ENCODE measurements at regions not wholly inside any gene's neighbourhood (a gene's known extent, or its start where the extent isn't known, plus 50 kb on each side); places are given as distances from the start of the nearest gene placed in this dataset.

DNA sequence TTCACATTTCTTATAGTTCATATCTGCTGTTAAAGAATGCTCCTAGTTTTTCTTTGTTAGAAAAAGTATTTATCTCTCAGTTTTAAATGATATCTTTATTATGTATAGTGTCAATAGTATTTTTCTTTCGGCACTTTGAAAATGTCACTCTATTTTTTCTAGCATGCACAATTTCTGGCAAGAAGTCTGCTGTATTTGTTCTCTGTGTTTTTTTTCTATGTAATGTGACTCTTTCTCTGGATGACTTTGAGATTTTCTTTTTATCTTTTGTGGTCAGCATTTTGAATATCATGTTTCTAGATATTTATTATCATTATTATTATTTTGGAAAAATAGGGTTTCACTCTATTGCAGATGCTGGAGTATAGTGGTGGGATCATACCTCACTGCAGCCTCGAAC is 285.2 kb downstream of the PTGER3 start:
- ChIA-PET POLR2A (no interaction called here), CTCF (no interaction called here)
- no peak for TF ChIP-seq NFRKB (IDR thresholded peaks at IDR 0.05)
- no peak for TF ChIP-seq ARNT (IDR thresholded peaks at IDR 0.05)
- TF ChIP-seq FOXK2 (IDR thresholded peaks at IDR 0.05): no peak
- TF ChIP-seq CTBP1 (IDR thresholded peaks at IDR 0.05; ENCODE audit: borderline replicate concordance): no peak
- TF ChIP-seq SP1 (IDR thresholded peaks at IDR 0.05): no peak
- TF ChIP-seq LEF1 (IDR thresholded peaks at IDR 0.05; ENCODE audit: borderline replicate concordance): no peak
- no peak for TF ChIP-seq ELF4 (IDR thresholded peaks at IDR 0.05)
- TF ChIP-seq L3MBTL2 (conservative IDR thresholded peaks at IDR 0.05): no peak
- no peak for TF ChIP-seq SUZ12 (IDR thresholded peaks at IDR 0.05)
- no peak for TF ChIP-seq TARDBP (IDR thresholded peaks at IDR 0.05)
- TF ChIP-seq HDGF (IDR thresholded peaks at IDR 0.05; ENCODE audit: borderline replicate concordance): no peak
- no peak for TF ChIP-seq FOXA1 (IDR thresholded peaks at IDR 0.05)
- TF ChIP-seq BHLHE40 (IDR thresholded peaks at IDR 0.05; ENCODE audit: borderline replicate concordance): no peak
- DNase-seq (ENCODE audit: extremely low spot score): no peak

DNA sequence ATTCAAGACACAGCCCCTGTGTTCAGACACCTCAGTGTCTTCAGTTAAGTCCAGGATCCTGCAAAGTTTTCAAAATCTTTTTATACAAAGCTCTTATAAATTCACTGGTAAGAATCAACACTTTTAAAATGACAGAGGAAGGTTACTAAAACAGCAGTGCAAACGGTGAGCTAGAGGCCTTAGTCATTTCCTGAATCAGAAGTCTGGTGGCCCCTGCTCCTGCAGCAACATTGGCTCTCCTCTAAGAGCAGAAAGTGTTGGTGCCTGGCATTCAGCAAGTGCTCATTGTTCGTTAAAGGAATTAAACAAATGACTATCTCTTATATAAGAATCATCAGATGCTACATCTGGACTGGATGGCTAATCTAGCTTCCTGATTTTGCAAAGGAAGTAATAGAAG is 282.9 kb downstream of the PTGER3 start:
- TF ChIP-seq ARNT (IDR thresholded peaks at IDR 0.05) (no peak), TARDBP (IDR thresholded peaks at IDR 0.05) (no peak), FOXM1 (IDR thresholded peaks at IDR 0.05; ENCODE audit: borderline replicate concordance) (no peak), BHLHE40 (IDR thresholded peaks at IDR 0.05; ENCODE audit: borderline replicate concordance) (no peak), HDGF (IDR thresholded peaks at IDR 0.05; ENCODE audit: borderline replicate concordance) (no peak), ZNF384 (IDR thresholded peaks at IDR 0.05) (no peak), CTBP1 (IDR thresholded peaks at IDR 0.05; ENCODE audit: borderline replicate concordance) (no peak), LEF1 (IDR thresholded peaks at IDR 0.05; ENCODE audit: borderline replicate concordance) (no peak), SP1 (IDR thresholded peaks at IDR 0.05) (no peak), ELF4 (IDR thresholded peaks at IDR 0.05) (no peak), NFRKB (IDR thresholded peaks at IDR 0.05) (no peak), FOXK2 (IDR thresholded peaks at IDR 0.05) (no peak), SUZ12 (IDR thresholded peaks at IDR 0.05) (no peak)
- TF ChIP-seq, protein P1, sequence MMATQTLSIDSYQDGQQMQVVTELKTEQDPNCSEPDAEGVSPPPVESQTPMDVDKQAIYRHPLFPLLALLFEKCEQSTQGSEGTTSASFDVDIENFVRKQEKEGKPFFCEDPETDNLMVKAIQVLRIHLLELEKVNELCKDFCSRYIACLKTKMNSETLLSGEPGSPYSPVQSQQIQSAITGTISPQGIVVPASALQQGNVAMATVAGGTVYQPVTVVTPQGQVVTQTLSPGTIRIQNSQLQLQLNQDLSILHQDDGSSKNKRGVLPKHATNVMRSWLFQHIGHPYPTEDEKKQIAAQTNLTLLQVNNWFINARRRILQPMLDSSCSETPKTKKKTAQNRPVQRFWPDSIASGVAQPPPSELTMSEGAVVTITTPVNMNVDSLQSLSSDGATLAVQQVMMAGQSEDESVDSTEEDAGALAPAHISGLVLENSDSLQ (IDR thresholded peaks at IDR 0.05): no peak
- ChIA-PET CTCF (interaction anchor here (0.5 kb wide), 1 partner anchor 287 kb away, joined by 6 read pairs; no protein-coding TSS in a partner anchor), POLR2A (no interaction called here)
- DNase-seq (ENCODE audit: extremely low spot score): no peak

DNA sequence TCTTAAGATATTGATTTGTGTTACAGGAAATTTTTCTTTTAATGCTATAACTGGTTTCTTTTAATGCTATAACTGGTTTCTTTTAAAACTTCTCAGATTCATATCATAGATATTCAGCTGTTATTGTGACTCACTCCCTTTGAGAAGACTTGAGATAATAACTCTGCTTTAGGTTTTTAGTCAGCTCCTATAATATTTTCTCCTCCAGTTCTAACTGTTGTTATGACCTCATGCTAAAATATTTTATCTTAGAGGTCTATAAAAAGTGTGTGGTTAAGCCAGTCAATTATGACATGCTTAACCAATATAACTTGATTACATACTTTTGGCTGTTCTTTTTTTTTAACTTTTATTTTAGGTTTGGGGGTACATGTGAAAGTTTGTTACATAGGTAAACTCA is 280.2 kb downstream of the PTGER3 start:
- no peak for TF ChIP-seq L3MBTL2 (conservative IDR thresholded peaks at IDR 0.05)
- no peak for TF ChIP-seq ZNF384 (IDR thresholded peaks at IDR 0.05)
- no peak for TF ChIP-seq BHLHE40 (IDR thresholded peaks at IDR 0.05; ENCODE audit: borderline replicate concordance)
- TF ChIP-seq LEF1 (IDR thresholded peaks at IDR 0.05; ENCODE audit: borderline replicate concordance): no peak
- no peak for TF ChIP-seq HDGF (IDR thresholded peaks at IDR 0.05; ENCODE audit: borderline replicate concordance)
- no peak for TF ChIP-seq FOXM1 (IDR thresholded peaks at IDR 0.05; ENCODE audit: borderline replicate concordance)
- TF ChIP-seq ARNT (IDR thresholded peaks at IDR 0.05): no peak
- no peak for TF ChIP-seq NFRKB (IDR thresholded peaks at IDR 0.05)
- TF ChIP-seq SUZ12 (IDR thresholded peaks at IDR 0.05): no peak
- TF ChIP-seq, protein P1 (IDR thresholded peaks at IDR 0.05): no peak
- TF ChIP-seq TARDBP (IDR thresholded peaks at IDR 0.05): no peak
- POLR2A ChIA-PET: no interaction called here
- CTCF ChIA-PET: no interaction called here
- no peak for DNase-seq (ENCODE audit: extremely low spot score)

DNA sequence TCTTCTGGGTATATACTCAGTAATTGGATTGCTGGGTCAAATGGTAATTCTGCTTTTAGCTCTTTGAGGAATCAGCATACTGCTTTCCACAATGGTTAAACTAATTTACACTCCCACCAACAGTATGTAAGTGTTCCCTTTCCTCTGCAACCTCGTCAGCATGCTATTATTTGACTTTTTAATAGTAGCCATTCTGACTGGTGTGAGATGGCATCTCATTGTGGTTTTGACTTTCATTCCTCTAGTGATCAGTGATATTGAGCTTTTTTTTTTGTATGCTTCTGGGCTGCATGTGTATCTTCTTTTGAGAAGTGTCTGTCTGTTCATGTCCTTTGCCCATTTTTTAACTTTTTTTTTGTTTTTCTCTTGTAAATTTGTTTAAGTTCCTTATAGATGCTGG is 279.4 kb downstream of the PTGER3 start:
- no peak for TF ChIP-seq FOXM1 (IDR thresholded peaks at IDR 0.05; ENCODE audit: borderline replicate concordance)
- TF ChIP-seq BHLHE40 (IDR thresholded peaks at IDR 0.05; ENCODE audit: borderline replicate concordance): no peak
- TF ChIP-seq SUZ12 (IDR thresholded peaks at IDR 0.05): no peak
- no peak for TF ChIP-seq ZNF384 (IDR thresholded peaks at IDR 0.05)
- no peak for TF ChIP-seq LEF1 (IDR thresholded peaks at IDR 0.05; ENCODE audit: borderline replicate concordance)
- TF ChIP-seq NFRKB (IDR thresholded peaks at IDR 0.05): no peak
- TF ChIP-seq, protein P1 (IDR thresholded peaks at IDR 0.05): no peak
- TF ChIP-seq FOXK2 (IDR thresholded peaks at IDR 0.05): no peak
- TF ChIP-seq ARNT (IDR thresholded peaks at IDR 0.05): no peak
- ChIA-PET POLR2A (no interaction called here), CTCF (no interaction called here)
- DNase-seq (ENCODE audit: extremely low spot score): no peak

DNA sequence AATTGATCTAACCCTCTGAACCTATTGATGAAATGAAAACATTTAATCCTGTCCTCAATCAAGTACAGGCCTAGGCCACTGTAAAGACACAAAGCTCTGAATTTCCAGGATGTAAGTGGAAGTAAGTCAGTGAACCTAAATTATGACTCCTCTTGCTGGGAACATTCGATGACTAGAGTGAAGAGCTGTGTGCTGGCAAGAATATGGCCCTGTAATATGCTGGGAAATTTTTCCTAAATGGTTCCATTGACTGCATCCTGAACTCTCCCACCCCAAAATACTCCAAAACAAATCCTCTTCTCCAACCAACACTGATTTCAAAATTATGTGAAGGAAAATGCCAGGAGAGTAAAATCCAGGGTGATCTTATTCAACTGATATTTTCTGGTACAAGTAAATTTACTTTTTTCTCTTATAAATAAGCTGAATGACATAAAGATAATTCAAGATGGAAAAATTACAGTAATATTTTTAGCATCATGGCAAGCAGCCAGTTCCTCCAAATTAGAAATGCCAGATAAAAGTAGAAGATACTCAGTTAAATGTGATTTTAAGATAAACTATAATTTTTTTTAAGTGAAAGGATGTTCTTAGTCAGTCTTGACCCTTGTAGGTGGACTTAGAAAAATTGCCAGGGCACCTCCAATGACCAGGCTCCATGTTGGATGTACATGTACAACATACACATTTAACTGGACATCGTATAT is 269.4 kb downstream of the PTGER3 start:
- TF ChIP-seq FOXM1 (IDR thresholded peaks at IDR 0.05; ENCODE audit: borderline replicate concordance): no peak
- no peak for TF ChIP-seq SP1 (IDR thresholded peaks at IDR 0.05)
- TF ChIP-seq HDGF (IDR thresholded peaks at IDR 0.05; ENCODE audit: borderline replicate concordance): no peak
- TF ChIP-seq LEF1 (IDR thresholded peaks at IDR 0.05; ENCODE audit: borderline replicate concordance): no peak
- TF ChIP-seq NFRKB (IDR thresholded peaks at IDR 0.05): no peak
- no peak for TF ChIP-seq ARNT (IDR thresholded peaks at IDR 0.05)
- no peak for TF ChIP-seq FOXA1 (IDR thresholded peaks at IDR 0.05)
- no peak for TF ChIP-seq FOXK2 (IDR thresholded peaks at IDR 0.05)
- TF ChIP-seq, protein P1 (IDR thresholded peaks at IDR 0.05): no peak
- no peak for TF ChIP-seq ZNF384 (IDR thresholded peaks at IDR 0.05)
- no peak for TF ChIP-seq TARDBP (IDR thresholded peaks at IDR 0.05)
- no peak for TF ChIP-seq BHLHE40 (IDR thresholded peaks at IDR 0.05; ENCODE audit: borderline replicate concordance)
- no peak for TF ChIP-seq L3MBTL2 (conservative IDR thresholded peaks at IDR 0.05)
- no peak for TF ChIP-seq CTBP1 (IDR thresholded peaks at IDR 0.05; ENCODE audit: borderline replicate concordance)
- TF ChIP-seq SUZ12 (IDR thresholded peaks at IDR 0.05): no peak
- POLR2A ChIA-PET: no interaction called here
- no peak for DNase-seq (ENCODE audit: extremely low spot score)
- CTCF ChIA-PET: no interaction called here

All from HEK293T (cell line).